ENCODE measurements at regions not wholly inside any gene's neighbourhood (a gene's known extent, or its start where the extent isn't known, plus 50 kb on each side); places are given as distances from the start of the nearest gene placed in this dataset.

DNA sequence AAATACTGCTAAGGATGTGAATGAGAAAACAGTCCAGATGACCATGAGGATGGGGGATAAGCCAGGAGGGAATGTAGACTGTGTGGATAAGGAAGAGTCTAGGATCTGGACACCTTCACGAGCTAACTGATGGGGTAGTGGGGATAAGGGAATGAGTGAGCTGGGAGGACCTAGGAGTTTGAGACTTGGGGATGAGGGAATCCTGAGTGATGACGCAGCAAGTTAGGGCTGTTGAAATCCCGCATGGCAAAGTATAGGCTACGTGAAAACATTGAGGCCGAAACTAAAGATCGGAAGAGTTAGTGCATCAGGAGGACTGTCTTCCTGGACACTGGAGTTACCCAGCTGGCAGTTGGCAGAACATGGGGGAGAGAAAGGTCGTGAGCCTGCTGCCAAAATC lies 129.2 kb upstream of the EEA1 start:
- no peaks in the 10 kb centered on the region for H3K36me3 ChIP-seq (ENCODE audit: control insufficient read depth in 1 of 2, insufficient read depth in 2 of 2, low read length in 2 of 2)
- no CpG with 5 or more reads among the region's 7 CpGs for WGBS (ENCODE audit: extremely low coverage, insufficient coverage, insufficient read length)
- H3K18ac ChIP-seq (ENCODE audit: low read length) = no peak overlapping the region
- no peak overlapping the region for H3K4me2 ChIP-seq (ENCODE audit: low read length)
- no peaks in the 10 kb centered on the region for H3K79me1 ChIP-seq (ENCODE audit: low read length)
- H3K9ac ChIP-seq (ENCODE audit: low read length) = no peak overlapping the region
- H3K4me3 ChIP-seq (ENCODE audit: low read depth, low read length) = no peak overlapping the region
- no peak overlapping the region for H2AK5ac ChIP-seq (ENCODE audit: low read length)
- H3K4me1 ChIP-seq (ENCODE audit: control insufficient read depth in 1 of 2, insufficient read depth in 2 of 2, low read length in 2 of 2) = no peaks in the 10 kb centered on the region
- no peak overlapping the region for H3K14ac ChIP-seq (ENCODE audit: low read length)
- no peak overlapping the region for H3K4ac ChIP-seq (ENCODE audit: low read depth, low read length)
- H2BK5ac ChIP-seq (ENCODE audit: low read depth, low read length, poor library complexity) = no peak overlapping the region
- no peak overlapping the region for H4K8ac ChIP-seq (ENCODE audit: low read depth, low read length)
- no peak overlapping the region for H2BK12ac ChIP-seq (ENCODE audit: low read length)
- H2BK120ac ChIP-seq (ENCODE audit: insufficient read depth, low read length, poor library complexity) = no peak overlapping the region
- H3K79me2 ChIP-seq (ENCODE audit: control insufficient read depth, insufficient read depth, low read length, poor library complexity) = no peaks in the 10 kb centered on the region
- no peak overlapping the region for H3K27ac ChIP-seq (ENCODE audit: low read depth, low read length)
- no peaks in the 10 kb centered on the region for H3K9me3 ChIP-seq (ENCODE audit: insufficient read depth, low read depth, low read length)
- H4K91ac ChIP-seq (ENCODE audit: low read depth, low read length) = no peak overlapping the region
- H4K12ac ChIP-seq (ENCODE audit: low read depth, low read length) = no peak overlapping the region
- no peak overlapping the region for H3K23ac ChIP-seq (ENCODE audit: low read length)
- no peak for DNase-seq
- no peaks in the 10 kb centered on the region for H3K27me3 ChIP-seq (ENCODE audit: insufficient read depth, low read length)
- no peak overlapping the region for H2AFZ ChIP-seq (ENCODE audit: insufficient read depth, low read length, poor library complexity)

DNA sequence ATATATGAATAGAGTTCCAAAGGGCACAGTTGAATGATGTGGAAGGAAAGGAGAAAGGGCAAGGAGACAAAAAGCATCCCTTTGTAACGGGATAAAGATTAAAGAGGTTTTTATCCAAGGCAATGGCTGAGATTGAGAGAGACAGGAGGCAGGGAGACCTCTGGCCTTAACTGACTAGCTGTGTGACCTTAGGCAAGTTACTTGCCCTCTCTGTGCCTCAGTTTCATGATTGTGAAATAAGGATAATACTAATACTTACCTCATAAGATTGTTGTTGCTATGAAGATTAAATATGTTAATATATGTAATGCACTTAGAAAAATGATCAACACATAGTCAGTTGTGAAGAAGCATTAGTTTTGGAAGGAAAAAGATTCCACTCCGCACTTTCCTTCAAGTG lies 130.2 kb upstream of the EEA1 start:
- H3K4me1 ChIP-seq (ENCODE audit: control insufficient read depth in 1 of 2, insufficient read depth in 2 of 2, low read length in 2 of 2) = no peaks in the 10 kb centered on the region
- no peaks in the 10 kb centered on the region for H3K79me1 ChIP-seq (ENCODE audit: low read length)
- no peak overlapping the region for H3K23ac ChIP-seq (ENCODE audit: low read length)
- no peak overlapping the region for H3K9ac ChIP-seq (ENCODE audit: low read length)
- no peak overlapping the region for H2AK5ac ChIP-seq (ENCODE audit: low read length)
- no peaks in the 10 kb centered on the region for H3K9me3 ChIP-seq (ENCODE audit: insufficient read depth, low read depth, low read length)
- H3K79me2 ChIP-seq (ENCODE audit: control insufficient read depth, insufficient read depth, low read length, poor library complexity) = no peaks in the 10 kb centered on the region
- H4K91ac ChIP-seq (ENCODE audit: low read depth, low read length) = no peak overlapping the region
- H3K4me3 ChIP-seq (ENCODE audit: low read depth, low read length) = no peak overlapping the region
- H4K8ac ChIP-seq (ENCODE audit: low read depth, low read length) = no peak overlapping the region
- no CpG with 5 or more reads among the region's 2 CpGs for WGBS (ENCODE audit: extremely low coverage, insufficient coverage, insufficient read length)
- H2BK5ac ChIP-seq (ENCODE audit: low read depth, low read length, poor library complexity) = no peak overlapping the region
- H3K27ac ChIP-seq (ENCODE audit: low read depth, low read length) = no peak overlapping the region
- H2BK120ac ChIP-seq (ENCODE audit: insufficient read depth, low read length, poor library complexity) = no peak overlapping the region
- H3K36me3 ChIP-seq (ENCODE audit: control insufficient read depth in 1 of 2, insufficient read depth in 2 of 2, low read length in 2 of 2) = no peaks in the 10 kb centered on the region
- H4K12ac ChIP-seq (ENCODE audit: low read depth, low read length) = no peak overlapping the region
- no peak overlapping the region for H3K14ac ChIP-seq (ENCODE audit: low read length)
- no peak overlapping the region for H2AFZ ChIP-seq (ENCODE audit: insufficient read depth, low read length, poor library complexity)
- DNase-seq = no peak
- no peak overlapping the region for H3K4ac ChIP-seq (ENCODE audit: low read depth, low read length)
- H3K4me2 ChIP-seq (ENCODE audit: low read length) = no peak overlapping the region
- no peak overlapping the region for H3K18ac ChIP-seq (ENCODE audit: low read length)
- no peak overlapping the region for H2BK12ac ChIP-seq (ENCODE audit: low read length)
- H3K27me3 ChIP-seq (ENCODE audit: insufficient read depth, low read length) = no peaks in the 10 kb centered on the region

DNA sequence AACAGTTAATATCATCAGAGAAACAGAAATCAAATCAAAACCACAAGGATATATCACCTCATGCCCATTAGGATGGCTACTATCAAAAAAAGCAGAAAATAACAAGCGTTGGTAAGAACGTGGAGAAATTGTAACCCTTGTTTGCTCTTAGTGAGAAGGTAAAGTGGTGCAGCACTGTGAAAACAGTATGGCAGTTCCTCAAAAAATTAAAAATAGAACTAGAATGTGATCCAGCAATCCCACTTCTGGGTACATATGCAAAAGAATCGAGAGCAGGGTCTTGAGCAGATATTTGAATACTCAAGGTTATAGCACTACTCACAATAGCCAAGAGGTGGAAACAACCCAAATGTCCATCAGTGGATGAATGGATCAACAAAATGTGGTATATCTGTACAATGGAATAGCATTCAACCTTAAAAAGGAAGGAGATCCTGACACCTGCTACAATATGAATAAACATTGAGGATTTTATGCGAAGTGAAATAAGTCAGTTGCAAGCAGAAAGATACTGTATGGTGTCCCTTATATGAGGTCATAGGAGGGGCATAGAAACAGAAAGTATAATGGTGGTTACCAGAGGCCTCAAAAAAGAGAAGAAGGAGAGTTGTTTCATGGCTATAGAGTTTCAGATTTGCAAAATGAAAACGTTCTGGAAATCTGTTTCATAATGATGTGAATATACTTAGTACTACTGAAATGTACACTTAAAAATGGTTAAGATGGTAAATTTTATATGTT lies 131.0 kb upstream of the EEA1 start:
- Histone ChIP-seq H3K79me2 (ENCODE audit: control insufficient read depth, insufficient read depth, low read length, poor library complexity) (no peaks in the 10 kb centered on the region), H3K4me1 (ENCODE audit: control insufficient read depth in 1 of 2, insufficient read depth in 2 of 2, low read length in 2 of 2) (no peaks in the 10 kb centered on the region), H3K14ac (ENCODE audit: low read length) (no peak overlapping the region), H3K4me2 (ENCODE audit: low read length) (no peak overlapping the region), H3K23ac (ENCODE audit: low read length) (no peak overlapping the region), H3K4me3 (ENCODE audit: low read depth, low read length) (no peak overlapping the region), H3K79me1 (ENCODE audit: low read length) (no peaks in the 10 kb centered on the region), H4K8ac (ENCODE audit: low read depth, low read length) (no peak overlapping the region), H3K27ac (ENCODE audit: low read depth, low read length) (no peak overlapping the region), H4K12ac (ENCODE audit: low read depth, low read length) (no peak overlapping the region), H2BK120ac (ENCODE audit: insufficient read depth, low read length, poor library complexity) (no peak overlapping the region), H2BK12ac (ENCODE audit: low read length) (no peak overlapping the region), H4K91ac (ENCODE audit: low read depth, low read length) (no peak overlapping the region), H2AFZ (ENCODE audit: insufficient read depth, low read length, poor library complexity) (no peak overlapping the region), H3K4ac (ENCODE audit: low read depth, low read length) (no peak overlapping the region), H3K18ac (ENCODE audit: low read length) (no peak overlapping the region), H3K36me3 (ENCODE audit: control insufficient read depth in 1 of 2, insufficient read depth in 2 of 2, low read length in 2 of 2) (no peaks in the 10 kb centered on the region), H3K9ac (ENCODE audit: low read length) (no peak overlapping the region), H2AK5ac (ENCODE audit: low read length) (no peak overlapping the region), H3K9me3 (ENCODE audit: insufficient read depth, low read depth, low read length) (no peaks in the 10 kb centered on the region), H3K27me3 (ENCODE audit: insufficient read depth, low read length) (no peaks in the 10 kb centered on the region), H2BK5ac (ENCODE audit: low read depth, low read length, poor library complexity) (no peak overlapping the region)
- no CpG with 5 or more reads among the region's 5 CpGs for WGBS (ENCODE audit: extremely low coverage, insufficient coverage, insufficient read length)
- DNase-seq = no peak

DNA sequence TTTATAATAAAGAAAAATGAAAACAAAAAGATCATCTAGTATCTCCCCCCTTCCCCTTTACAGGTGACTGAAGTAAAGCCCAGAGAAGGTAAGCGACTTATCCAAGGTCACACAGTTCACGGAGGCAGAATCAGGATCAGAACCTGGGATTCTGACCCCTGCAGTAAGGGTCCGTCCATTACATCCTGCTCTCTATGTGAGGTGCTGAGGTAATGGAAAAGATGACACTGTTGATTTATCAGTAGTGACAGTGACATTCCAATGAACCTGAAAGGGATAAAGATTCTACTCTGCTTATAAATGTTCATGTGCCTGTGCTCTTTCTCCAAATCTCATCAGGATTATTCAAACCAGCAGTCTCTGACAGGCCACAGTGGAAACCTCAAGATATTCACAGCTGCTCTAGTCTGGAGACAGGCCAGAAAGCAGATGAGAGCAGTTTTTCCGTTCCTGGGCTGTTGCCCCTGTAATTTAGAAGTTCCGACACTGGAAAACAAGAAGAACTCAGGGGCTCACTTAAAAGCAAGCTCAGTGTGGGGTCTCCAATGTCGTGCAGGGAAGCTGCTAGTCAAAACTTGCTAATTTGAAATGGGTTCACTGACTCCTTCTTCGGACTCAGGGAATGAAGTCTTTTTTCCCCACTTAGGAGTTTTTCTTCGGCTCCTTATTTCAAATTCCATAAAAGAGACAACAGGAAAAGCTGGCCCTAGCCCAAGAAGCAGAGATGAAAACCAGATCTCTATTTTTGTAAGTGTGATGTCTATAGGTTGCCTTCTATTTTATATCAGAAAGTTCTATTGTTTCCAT lies 131.8 kb upstream of the EEA1 start:
- Histone ChIP-seq H3K4me3 (ENCODE audit: low read depth, low read length) (no peak overlapping the region), H3K27me3 (ENCODE audit: insufficient read depth, low read length) (no peaks in the 10 kb centered on the region), H4K12ac (ENCODE audit: low read depth, low read length) (no peak overlapping the region), H3K79me2 (ENCODE audit: control insufficient read depth, insufficient read depth, low read length, poor library complexity) (no peaks in the 10 kb centered on the region), H3K18ac (ENCODE audit: low read length) (no peak overlapping the region), H3K4me2 (ENCODE audit: low read length) (no peak overlapping the region), H3K9me3 (ENCODE audit: insufficient read depth, low read depth, low read length) (no peaks in the 10 kb centered on the region), H3K14ac (ENCODE audit: low read length) (no peak overlapping the region), H3K4me1 (ENCODE audit: control insufficient read depth in 1 of 2, insufficient read depth in 2 of 2, low read length in 2 of 2) (no peaks in the 10 kb centered on the region), H3K23ac (ENCODE audit: low read length) (no peak overlapping the region), H3K9ac (ENCODE audit: low read length) (no peak overlapping the region), H3K4ac (ENCODE audit: low read depth, low read length) (no peak overlapping the region), H3K27ac (ENCODE audit: low read depth, low read length) (no peak overlapping the region), H2AFZ (ENCODE audit: insufficient read depth, low read length, poor library complexity) (no peak overlapping the region), H2AK5ac (ENCODE audit: low read length) (no peak overlapping the region), H4K8ac (ENCODE audit: low read depth, low read length) (no peak overlapping the region), H3K79me1 (ENCODE audit: low read length) (no peaks in the 10 kb centered on the region), H2BK120ac (ENCODE audit: insufficient read depth, low read length, poor library complexity) (no peak overlapping the region), H3K36me3 (ENCODE audit: control insufficient read depth in 1 of 2, insufficient read depth in 2 of 2, low read length in 2 of 2) (no peaks in the 10 kb centered on the region), H4K91ac (ENCODE audit: low read depth, low read length) (no peak overlapping the region), H2BK5ac (ENCODE audit: low read depth, low read length, poor library complexity) (no peak overlapping the region), H2BK12ac (ENCODE audit: low read length) (no peak overlapping the region)
- no peak for DNase-seq
- WGBS (ENCODE audit: extremely low coverage, insufficient coverage, insufficient read length) = no CpG with 5 or more reads among the region's 8 CpGs
